Thyroid gland (tissue), 4 donors: ENCODE measurements at regions not wholly inside any gene's neighbourhood (a gene's known extent, or its start where the extent isn't known, plus 50 kb on each side); places are given as distances from the start of the nearest gene placed in this dataset.

Experiments
- POLR2A ChIP-seq, 2 donors: fragments of 450-650 bp; IDR thresholded peaks; one replicate each; pipeline ENCODE4 v1.6.1; 2017; ENCODE audit warnings: antibody characterized with exemption in 2 of 2, mild to moderate bottlenecking in 2 of 2, moderate library complexity in 1 of 2
- TF ChIP-seq, protein P1 (sequence below), 6 experiments: fragments of 200-600 bp in 3 of 6; fragments of 450-650 bp in 3 of 6; sonication (generic) in 3 of 6; IDR thresholded peaks; one replicate each; pipeline ENCODE4 v1.5.1; 2016 to 2019; ENCODE audit warnings: antibody characterized with exemption in 6 of 6, mild to moderate bottlenecking in 2 of 6, inconsistent platforms in 1 of 6, moderate library complexity in 1 of 6

GRCh38 chr5:8585230-8586018, 716.5 kb downstream of the MTRR start:
- TF ChIP-seq, protein P1, sequence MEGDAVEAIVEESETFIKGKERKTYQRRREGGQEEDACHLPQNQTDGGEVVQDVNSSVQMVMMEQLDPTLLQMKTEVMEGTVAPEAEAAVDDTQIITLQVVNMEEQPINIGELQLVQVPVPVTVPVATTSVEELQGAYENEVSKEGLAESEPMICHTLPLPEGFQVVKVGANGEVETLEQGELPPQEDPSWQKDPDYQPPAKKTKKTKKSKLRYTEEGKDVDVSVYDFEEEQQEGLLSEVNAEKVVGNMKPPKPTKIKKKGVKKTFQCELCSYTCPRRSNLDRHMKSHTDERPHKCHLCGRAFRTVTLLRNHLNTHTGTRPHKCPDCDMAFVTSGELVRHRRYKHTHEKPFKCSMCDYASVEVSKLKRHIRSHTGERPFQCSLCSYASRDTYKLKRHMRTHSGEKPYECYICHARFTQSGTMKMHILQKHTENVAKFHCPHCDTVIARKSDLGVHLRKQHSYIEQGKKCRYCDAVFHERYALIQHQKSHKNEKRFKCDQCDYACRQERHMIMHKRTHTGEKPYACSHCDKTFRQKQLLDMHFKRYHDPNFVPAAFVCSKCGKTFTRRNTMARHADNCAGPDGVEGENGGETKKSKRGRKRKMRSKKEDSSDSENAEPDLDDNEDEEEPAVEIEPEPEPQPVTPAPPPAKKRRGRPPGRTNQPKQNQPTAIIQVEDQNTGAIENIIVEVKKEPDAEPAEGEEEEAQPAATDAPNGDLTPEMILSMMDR (IDR thresholded peaks at IDR 0.05), result no peak
- TF ChIP-seq POLR2A (IDR thresholded peaks at IDR 0.05), result no peak
